Adrenal gland (tissue), 9 donors: ENCODE measurements at regions not wholly inside any gene's neighbourhood (a gene's known extent, or its start where the extent isn't known, plus 50 kb on each side); places are given as distances from the start of the nearest gene placed in this dataset.

Experiments used
- DNase-seq, 7 donors: peaks; one replicate each; pipeline ENCODE4 v3.0.0-alpha.2; 2019 to 2020
- H3K27ac ChIP-seq, 5 donors: fragments of 200-600 bp; sonication (generic) in 4 of 5; 1 replicate in 3 of 5; 2 replicates in 2 of 5; pipeline versions ENCODE4 v1.5.1 to v1.8.0; 2016 to 2020; ENCODE audit warnings: mild to moderate bottlenecking in 1 of 5
- H3K27me3 ChIP-seq: fragments of 200-600 bp; 2 replicates; pipeline ENCODE4 v1.8.0; 2021
- H3K36me3 ChIP-seq, 2 donors: fragments of 200-600 bp; replicated peaks in 1 of 2; 1 replicate in 1 of 2; 2 replicates in 1 of 2; pipeline versions ENCODE4 v1.5.1 to v1.8.0; 2018 to 2022
- H3K4me1 ChIP-seq, 2 donors: fragments of 200-600 bp; replicated peaks in 1 of 2; 1 replicate in 1 of 2; 2 replicates in 1 of 2; pipeline versions ENCODE4 v1.5.1 to v1.8.0; 2018 to 2021
- H3K4me3 ChIP-seq, 4 donors: fragments of 200-600 bp; sonication (generic) in 3 of 4; one replicate each; pipeline ENCODE4 v1.5.1; 2016 to 2018
- H3K9me3 ChIP-seq, 3 donors: fragments of 200-600 bp; sonication (generic) in 1 of 3; replicated peaks in 1 of 3; 1 replicate in 2 of 3; 2 replicates in 1 of 3; pipeline versions ENCODE4 v1.5.1 to v1.8.0; 2016 to 2021
- POLR2A ChIP-seq, 2 donors: fragments of 450-650 bp; IDR thresholded peaks; one replicate each; pipeline ENCODE4 v1.6.1; 2017; ENCODE audit warnings: antibody characterized with exemption in 2 of 2, mild to moderate bottlenecking in 2 of 2, moderate library complexity in 1 of 2
- WGBS, 4 donors: extraction: QIAGEN DNeasy Blood & Tissue Kit in 2 of 4; methylation state at CpG; one replicate each; pipeline versions ENCODE4 v1.1.5 to v1.1.7; 2013 to 2017; 5-methylcytosine and 5-hydroxymethylcytosine counted together
- intact Hi-C, 2 donors: fragments of 100-400 bp; cut with DNase I; formaldehyde crosslinking; loops; one replicate each; pipeline versions ENCODE4 v1.14.1 to v1.15.0; 2022 to 2023
- TF ChIP-seq, protein P1 (sequence below), 6 experiments: fragments of 450-650 bp in 4 of 6; fragments of 200-600 bp in 2 of 6; sonication (generic) in 1 of 6; IDR thresholded peaks; 1 replicate in 5 of 6; 2 replicates in 1 of 6; pipeline versions ENCODE4 v1.5.1 to v1.8.0; 2016 to 2021; ENCODE audit warnings: antibody characterized with exemption in 6 of 6, mild to moderate bottlenecking in 2 of 6, moderate library complexity in 1 of 6
- donor health status: healthy with polysubstance abuse.
- donor health status: Bipolar disorder and iron deficiency.
- donor health status: DM: yes; HTN: yes; CAD: no.
- donor health status: DM: no; HTN: no; CAD: no.
- donor health status: DM: no; HTN: no; CAD: no.

DNA sequence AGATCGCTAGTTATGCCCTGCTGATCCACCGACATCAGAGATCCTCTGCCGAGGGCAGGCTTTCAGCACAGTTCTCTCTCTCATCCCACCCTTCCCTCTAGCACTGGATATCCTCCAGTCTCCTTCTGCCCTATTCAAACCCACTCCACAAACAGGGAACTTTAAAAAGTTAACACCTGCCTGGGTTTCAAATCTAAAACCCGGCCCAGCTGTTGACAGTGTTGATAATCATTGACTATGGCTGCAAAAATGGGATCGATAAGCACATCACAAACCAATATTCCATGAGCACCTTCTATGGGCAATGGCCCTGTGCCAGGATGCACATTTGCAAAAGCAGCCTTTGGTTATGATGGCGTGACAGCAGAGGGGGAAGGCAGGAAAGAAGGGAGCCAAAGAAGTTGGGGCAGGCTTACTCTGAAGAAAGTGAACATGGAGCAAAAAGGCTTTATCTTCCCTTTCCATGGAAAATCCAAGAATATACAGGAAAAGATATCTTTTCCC, 482.3 kb upstream of the KLHL29 start:
- Histone ChIP-seq H3K4me3 (no peak overlapping the region), H3K4me1 (no peaks in the 10 kb centered on the region), H3K27me3 (no peaks in the 10 kb centered on the region), H3K27ac (no peak overlapping the region), H3K9me3 (no peaks in the 10 kb centered on the region), H3K36me3 (no peaks in the 10 kb centered on the region)
- 88 to 93% (median 92%) methylated on average over 6 of the region's 6 CpGs for WGBS, 4 donors
- no peak for DNase-seq
- intact Hi-C loops: no loop called here
- TF ChIP-seq POLR2A (IDR thresholded peaks at IDR 0.05): no peak
- TF ChIP-seq, protein P1, sequence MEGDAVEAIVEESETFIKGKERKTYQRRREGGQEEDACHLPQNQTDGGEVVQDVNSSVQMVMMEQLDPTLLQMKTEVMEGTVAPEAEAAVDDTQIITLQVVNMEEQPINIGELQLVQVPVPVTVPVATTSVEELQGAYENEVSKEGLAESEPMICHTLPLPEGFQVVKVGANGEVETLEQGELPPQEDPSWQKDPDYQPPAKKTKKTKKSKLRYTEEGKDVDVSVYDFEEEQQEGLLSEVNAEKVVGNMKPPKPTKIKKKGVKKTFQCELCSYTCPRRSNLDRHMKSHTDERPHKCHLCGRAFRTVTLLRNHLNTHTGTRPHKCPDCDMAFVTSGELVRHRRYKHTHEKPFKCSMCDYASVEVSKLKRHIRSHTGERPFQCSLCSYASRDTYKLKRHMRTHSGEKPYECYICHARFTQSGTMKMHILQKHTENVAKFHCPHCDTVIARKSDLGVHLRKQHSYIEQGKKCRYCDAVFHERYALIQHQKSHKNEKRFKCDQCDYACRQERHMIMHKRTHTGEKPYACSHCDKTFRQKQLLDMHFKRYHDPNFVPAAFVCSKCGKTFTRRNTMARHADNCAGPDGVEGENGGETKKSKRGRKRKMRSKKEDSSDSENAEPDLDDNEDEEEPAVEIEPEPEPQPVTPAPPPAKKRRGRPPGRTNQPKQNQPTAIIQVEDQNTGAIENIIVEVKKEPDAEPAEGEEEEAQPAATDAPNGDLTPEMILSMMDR (IDR thresholded peaks at IDR 0.05): no peak

DNA sequence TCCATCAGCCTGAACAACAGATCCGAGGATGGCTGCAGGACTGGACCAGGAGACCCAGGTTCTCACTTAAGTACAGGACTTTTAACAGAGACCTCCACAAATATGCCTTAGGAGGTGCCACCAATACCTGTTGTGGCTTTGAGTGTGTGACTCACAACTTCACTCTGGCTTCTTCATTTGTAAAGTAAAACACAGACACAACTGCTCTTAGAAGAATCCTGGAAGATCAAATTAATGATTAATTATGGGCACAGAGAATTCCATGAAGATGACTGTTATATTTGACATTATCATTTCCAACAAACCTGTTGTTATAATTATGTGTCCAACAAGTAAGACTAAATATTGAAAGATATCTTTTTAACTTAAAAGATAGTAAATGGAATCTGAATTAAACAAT, 481.4 kb upstream of the KLHL29 start:
- H3K4me1 ChIP-seq: no peaks in the 10 kb centered on the region
- intact Hi-C loops: no loop called here
- no peaks in the 10 kb centered on the region for H3K36me3 ChIP-seq
- WGBS, 4 donors: 60 to 69% (median 67%) methylated on average over 1 of the region's 1 CpG; no CpG with 5 or more reads in 1 of the 4 donors
- no peaks in the 10 kb centered on the region for H3K9me3 ChIP-seq
- no peak for DNase-seq
- H3K27ac ChIP-seq: no peak overlapping the region
- no peak overlapping the region for H3K4me3 ChIP-seq
- H3K27me3 ChIP-seq: no peaks in the 10 kb centered on the region
- no peak for TF ChIP-seq POLR2A (IDR thresholded peaks at IDR 0.05)
- TF ChIP-seq, protein P1 (IDR thresholded peaks at IDR 0.05): no peak

DNA sequence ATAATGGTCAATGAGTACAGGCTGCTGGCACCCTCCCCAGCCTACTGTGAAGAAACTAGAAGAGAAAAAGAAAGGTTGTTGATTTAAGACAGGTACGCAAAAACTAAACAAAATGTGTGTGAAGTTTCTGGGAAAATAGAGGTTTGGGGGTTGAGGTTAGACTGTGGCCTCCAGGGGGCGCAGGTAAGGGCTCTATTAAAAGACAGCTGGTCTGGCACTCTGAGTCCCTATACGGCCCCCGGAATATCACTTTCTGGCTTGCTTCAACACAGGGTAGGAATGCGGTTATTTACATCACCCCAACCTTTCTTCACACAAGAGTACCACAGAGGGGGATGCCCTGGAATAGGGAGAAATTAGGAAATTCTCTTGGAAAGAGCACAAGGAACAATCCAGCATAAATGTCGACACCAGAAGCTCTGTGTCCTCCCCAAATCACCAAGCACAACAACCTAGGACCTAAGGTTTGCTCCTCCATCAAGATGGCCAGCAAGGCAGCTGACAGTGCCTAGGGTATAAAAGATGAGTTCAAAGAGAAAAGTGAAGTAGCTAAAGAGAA, 480.8 kb upstream of the KLHL29 start:
- no peak overlapping the region for H3K27ac ChIP-seq
- H3K9me3 ChIP-seq: no peaks in the 10 kb centered on the region
- peak in 4 of 7 donors; percentile 14 to 26 (median 16) for DNase-seq
- no peak for TF ChIP-seq POLR2A (IDR thresholded peaks at IDR 0.05)
- TF ChIP-seq, protein P1 (IDR thresholded peaks at IDR 0.05): peak in 3 of 6 experiments; percentile 8 to 34 (median 30)
- H3K4me1 ChIP-seq: no peaks in the 10 kb centered on the region
- no peak overlapping the region for H3K4me3 ChIP-seq
- H3K27me3 ChIP-seq: no peaks in the 10 kb centered on the region
- intact Hi-C loops: no loop called here
- WGBS, 4 donors: 46 to 55% (median 55%) methylated on average over 6 of the region's 6 CpGs
- H3K36me3 ChIP-seq: no peaks in the 10 kb centered on the region

DNA sequence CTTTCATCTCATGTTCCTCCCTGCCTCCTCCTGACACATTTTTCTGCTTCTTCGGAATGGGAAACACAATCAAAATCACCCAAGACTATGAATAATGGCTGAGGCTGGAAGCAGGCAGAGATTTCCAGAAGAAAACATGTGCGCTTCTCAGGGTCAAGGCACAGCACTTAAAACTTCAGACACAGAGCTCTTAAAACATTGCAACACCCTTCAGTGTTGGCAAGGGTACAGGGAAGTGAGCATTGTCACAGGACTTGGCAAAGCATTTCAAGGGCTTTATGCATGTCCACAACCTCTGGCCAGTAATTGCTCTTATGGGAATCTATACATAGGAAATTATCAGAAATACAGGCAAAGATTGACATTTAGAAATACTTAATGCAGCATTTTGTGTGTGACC, 477.6 kb upstream of the KLHL29 start:
- WGBS, 4 donors: 49 to 68% (median 60%) methylated on average over 2 of the region's 2 CpGs
- Histone ChIP-seq H3K36me3 (no peaks in the 10 kb centered on the region), H3K27ac (no peak overlapping the region), H3K27me3 (no peaks in the 10 kb centered on the region), H3K4me1 (no peaks in the 10 kb centered on the region), H3K4me3 (no peak overlapping the region), H3K9me3 (no peaks in the 10 kb centered on the region)
- TF ChIP-seq, protein P1 (IDR thresholded peaks at IDR 0.05): no peak
- TF ChIP-seq POLR2A (IDR thresholded peaks at IDR 0.05): no peak
- peak in 3 of 7 donors; percentile 7 to 19 (median 13) for DNase-seq
- intact Hi-C loops: no loop called here
